Mammary epithelial cell (primary cell): ENCODE measurements at regions not wholly inside any gene's neighbourhood (a gene's known extent, or its start where the extent isn't known, plus 50 kb on each side); places are given as distances from the start of the nearest gene placed in this dataset.

Source experiments
- EZH2 ChIP-seq: IDR thresholded peaks from 2 replicates; pipeline ENCODE4 v1.6.1; 2012; ENCODE audit warnings: low read length, inconsistent platforms, borderline replicate concordance
- TF ChIP-seq, protein P1 (sequence below), 2 donors: IDR thresholded peaks in 1 of 2; conservative IDR thresholded peaks in 1 of 2; 2 replicates each; pipeline ENCODE4 v1.5.1; 2011 to 2012; ENCODE audit warnings: inconsistent platforms in 2 of 2, low read length in 2 of 2, mild to moderate bottlenecking in 2 of 2, control low read depth in 1 of 2, low read depth in 1 of 2; ENCODE audit not compliant: insufficient read depth in 1 of 2; ENCODE audit errors: extremely low read depth in 1 of 2

DNA sequence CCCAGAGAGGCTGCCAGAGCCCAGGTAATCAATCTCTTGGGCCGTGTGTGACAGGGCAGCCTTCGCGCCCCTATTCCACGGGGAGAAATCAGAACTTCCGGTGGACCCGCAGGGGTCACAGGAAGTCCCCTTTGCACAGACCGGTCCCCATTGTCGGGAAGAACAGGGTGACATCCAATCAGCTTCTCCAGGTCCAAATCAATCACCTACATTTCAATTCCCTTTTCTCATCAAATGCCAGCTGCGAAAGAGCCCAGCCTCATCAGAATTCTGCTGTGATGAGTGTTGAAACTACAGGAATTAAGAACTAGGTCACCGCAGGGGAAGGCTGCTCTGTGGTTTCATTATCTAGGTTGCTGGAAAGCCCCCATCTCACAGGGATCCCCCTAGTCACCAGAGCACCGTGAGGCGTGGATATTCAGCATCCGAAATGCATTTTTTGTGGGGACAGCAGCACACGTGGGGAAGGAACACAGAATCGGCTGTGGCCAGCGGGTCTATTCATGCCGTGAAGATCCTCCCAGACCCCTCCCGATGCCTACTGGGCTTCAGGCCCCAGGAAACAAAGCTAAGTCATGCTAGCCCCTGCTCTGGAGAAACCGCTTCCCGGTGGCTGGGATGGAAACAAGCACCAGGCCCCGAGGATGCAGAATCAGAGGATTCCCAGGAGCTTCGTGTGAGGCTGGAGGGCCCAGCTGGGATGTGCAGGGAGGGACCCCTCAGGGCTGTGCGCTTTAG, 193.7 kb upstream of the ID2 start:
- TF ChIP-seq, protein P1, sequence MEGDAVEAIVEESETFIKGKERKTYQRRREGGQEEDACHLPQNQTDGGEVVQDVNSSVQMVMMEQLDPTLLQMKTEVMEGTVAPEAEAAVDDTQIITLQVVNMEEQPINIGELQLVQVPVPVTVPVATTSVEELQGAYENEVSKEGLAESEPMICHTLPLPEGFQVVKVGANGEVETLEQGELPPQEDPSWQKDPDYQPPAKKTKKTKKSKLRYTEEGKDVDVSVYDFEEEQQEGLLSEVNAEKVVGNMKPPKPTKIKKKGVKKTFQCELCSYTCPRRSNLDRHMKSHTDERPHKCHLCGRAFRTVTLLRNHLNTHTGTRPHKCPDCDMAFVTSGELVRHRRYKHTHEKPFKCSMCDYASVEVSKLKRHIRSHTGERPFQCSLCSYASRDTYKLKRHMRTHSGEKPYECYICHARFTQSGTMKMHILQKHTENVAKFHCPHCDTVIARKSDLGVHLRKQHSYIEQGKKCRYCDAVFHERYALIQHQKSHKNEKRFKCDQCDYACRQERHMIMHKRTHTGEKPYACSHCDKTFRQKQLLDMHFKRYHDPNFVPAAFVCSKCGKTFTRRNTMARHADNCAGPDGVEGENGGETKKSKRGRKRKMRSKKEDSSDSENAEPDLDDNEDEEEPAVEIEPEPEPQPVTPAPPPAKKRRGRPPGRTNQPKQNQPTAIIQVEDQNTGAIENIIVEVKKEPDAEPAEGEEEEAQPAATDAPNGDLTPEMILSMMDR (conservative IDR thresholded peaks at IDR 0.05 in 1 of 2, IDR thresholded peaks at IDR 0.05 in 1 of 2; ENCODE audit: extremely low read depth in 1 of 2, insufficient read depth in 1 of 2, low read depth in 1 of 2, low read length in 2 of 2) = no peak
- TF ChIP-seq EZH2 = no peak
